ENCODE measurements at regions not wholly inside any gene's neighbourhood (a gene's known extent, or its start where the extent isn't known, plus 50 kb on each side); places are given as distances from the start of the nearest gene placed in this dataset.

GRCh38 chr18:61606068-61606660 is 272.9 kb downstream of the CDH20 start:
- Histone ChIP-seq H3K27ac (ENCODE audit: control insufficient read depth, insufficient read depth, low read length) (peak overlapping the region; percentile 77), H3K79me2 (ENCODE audit: control insufficient read depth, insufficient read depth, low read length) (peaks cover 35% of the 10 kb centered on the region), H4K20me1 (ENCODE audit: control insufficient read depth, extremely low read depth, insufficient read depth, low read length) (no peaks in the 10 kb centered on the region), H3K4me2 (ENCODE audit: control insufficient read depth, extremely low read depth, insufficient read depth, low read depth, low read length) (peak overlapping the region; percentile 85), H3K9me3 (ENCODE audit: control insufficient read depth, low read depth, low read length) (no peaks in the 10 kb centered on the region), H3K27me3 (ENCODE audit: control insufficient read depth, extremely low read depth, insufficient read depth, low read length) (no peaks in the 10 kb centered on the region), H3K9ac (ENCODE audit: control insufficient read depth, extremely low read depth, insufficient read depth, low read length) (peak overlapping the region; percentile 83), H3K4me3 (ENCODE audit: control insufficient read depth in 2 of 3, extremely low read depth in 1 of 3, insufficient read depth in 2 of 3, low read depth in 1 of 3, low read length in 3 of 3) (peak overlapping the region; percentile 57 to 96 (median 91)), H3K4me1 (ENCODE audit: control insufficient read depth, extremely low read depth, insufficient read depth, low read length) (peaks cover 42% of the 10 kb centered on the region), H3K36me3 (ENCODE audit: control insufficient read depth in 2 of 2, extremely low read depth in 1 of 2, insufficient read depth in 2 of 2, low read length in 2 of 2) (peaks cover 4 to 14% of the 10 kb centered on the region in 2 experiments), H2AFZ (ENCODE audit: control insufficient read depth, low read length) (peak overlapping the region; percentile 50), H3K9me1 (ENCODE audit: control insufficient read depth, extremely low read depth, insufficient read depth, low read length) (no peaks in the 10 kb centered on the region)
- dilution Hi-C loops (cut with MboI; ENCODE audit: extremely low pct_ligation_motif_present, low sequenced_read_pairs), result no loop called here
- FAIRE-seq (no peak), DNase-seq (ENCODE audit: low read depth, low spot score) (no peak)
- TF ChIP-seq CTCF (optimal IDR thresholded peaks at IDR 0.05 in 1 of 3, IDR thresholded peaks at IDR 0.05 in 1 of 3, conservative IDR thresholded peaks at IDR 0.05 in 1 of 3; ENCODE audit: extremely low read depth in 1 of 3, insufficient read depth in 2 of 3, low read length in 3 of 3) (no peak), EZH2 (IDR thresholded peaks at IDR 0.05; ENCODE audit: low read length) (no peak)

- Histone ChIP-seq H3K79me2 (ENCODE audit: control insufficient read depth, insufficient read depth, low read length) (peaks cover 35% of the 10 kb centered on the region), H3K9me3 (ENCODE audit: control insufficient read depth, low read depth, low read length) (no peaks in the 10 kb centered on the region), H3K4me3 (ENCODE audit: control insufficient read depth in 2 of 3, extremely low read depth in 1 of 3, insufficient read depth in 2 of 3, low read depth in 1 of 3, low read length in 3 of 3) (peak overlapping the region; percentile 57 to 96 (median 91)), H3K9ac (ENCODE audit: control insufficient read depth, extremely low read depth, insufficient read depth, low read length) (peak overlapping the region; percentile 83), H3K27ac (ENCODE audit: control insufficient read depth, insufficient read depth, low read length) (peak overlapping the region; percentile 77), H3K9me1 (ENCODE audit: control insufficient read depth, extremely low read depth, insufficient read depth, low read length) (no peaks in the 10 kb centered on the region), H3K27me3 (ENCODE audit: control insufficient read depth, extremely low read depth, insufficient read depth, low read length) (no peaks in the 10 kb centered on the region), H3K4me2 (ENCODE audit: control insufficient read depth, extremely low read depth, insufficient read depth, low read depth, low read length) (peak overlapping the region; percentile 85), H2AFZ (ENCODE audit: control insufficient read depth, low read length) (peak overlapping the region; percentile 50), H4K20me1 (ENCODE audit: control insufficient read depth, extremely low read depth, insufficient read depth, low read length) (no peaks in the 10 kb centered on the region), H3K36me3 (ENCODE audit: control insufficient read depth in 2 of 2, extremely low read depth in 1 of 2, insufficient read depth in 2 of 2, low read length in 2 of 2) (peaks cover 4 to 16% of the 10 kb centered on the region in 2 experiments), H3K4me1 (ENCODE audit: control insufficient read depth, extremely low read depth, insufficient read depth, low read length) (peaks cover 42% of the 10 kb centered on the region)
- DNase-seq (ENCODE audit: low read depth, low spot score) (no peak), FAIRE-seq (no peak)
- TF ChIP-seq CTCF (optimal IDR thresholded peaks at IDR 0.05 in 1 of 3, IDR thresholded peaks at IDR 0.05 in 1 of 3, conservative IDR thresholded peaks at IDR 0.05 in 1 of 3; ENCODE audit: extremely low read depth in 1 of 3, insufficient read depth in 2 of 3, low read length in 3 of 3) (no peak), EZH2 (IDR thresholded peaks at IDR 0.05; ENCODE audit: low read length) (no peak)
- dilution Hi-C loops (cut with MboI; ENCODE audit: extremely low pct_ligation_motif_present, low sequenced_read_pairs), result no loop called here
These were observed 272.3 kb downstream of the CDH20 start for GRCh38 chr18:61605376-61606067.

All from keratinocyte (primary cell).